ENCODE measurements at regions not wholly inside any gene's neighbourhood (a gene's known extent, or its start where the extent isn't known, plus 50 kb on each side); places are given as distances from the start of the nearest gene placed in this dataset.

DNA sequence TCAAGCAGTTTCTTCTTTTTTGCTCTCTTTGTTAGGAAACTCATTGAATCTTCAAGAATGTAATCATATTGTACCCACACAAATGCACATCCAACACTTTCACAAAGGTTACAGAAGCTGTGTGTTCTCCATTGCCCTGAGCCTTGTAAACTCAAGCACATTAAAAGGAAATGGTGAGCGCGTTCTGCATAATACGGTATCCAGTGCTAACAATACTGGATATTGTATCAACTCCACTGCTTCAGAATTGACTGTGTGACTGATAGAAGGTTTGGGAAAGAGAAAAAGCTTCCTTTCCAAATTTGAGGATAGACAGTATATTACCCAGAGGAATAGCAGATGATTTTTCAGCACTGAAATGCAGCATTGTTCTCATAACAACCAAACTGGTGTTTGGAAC lies 268.9 kb upstream of the RBMS3 start:
- TF ChIP-seq, protein P1, sequence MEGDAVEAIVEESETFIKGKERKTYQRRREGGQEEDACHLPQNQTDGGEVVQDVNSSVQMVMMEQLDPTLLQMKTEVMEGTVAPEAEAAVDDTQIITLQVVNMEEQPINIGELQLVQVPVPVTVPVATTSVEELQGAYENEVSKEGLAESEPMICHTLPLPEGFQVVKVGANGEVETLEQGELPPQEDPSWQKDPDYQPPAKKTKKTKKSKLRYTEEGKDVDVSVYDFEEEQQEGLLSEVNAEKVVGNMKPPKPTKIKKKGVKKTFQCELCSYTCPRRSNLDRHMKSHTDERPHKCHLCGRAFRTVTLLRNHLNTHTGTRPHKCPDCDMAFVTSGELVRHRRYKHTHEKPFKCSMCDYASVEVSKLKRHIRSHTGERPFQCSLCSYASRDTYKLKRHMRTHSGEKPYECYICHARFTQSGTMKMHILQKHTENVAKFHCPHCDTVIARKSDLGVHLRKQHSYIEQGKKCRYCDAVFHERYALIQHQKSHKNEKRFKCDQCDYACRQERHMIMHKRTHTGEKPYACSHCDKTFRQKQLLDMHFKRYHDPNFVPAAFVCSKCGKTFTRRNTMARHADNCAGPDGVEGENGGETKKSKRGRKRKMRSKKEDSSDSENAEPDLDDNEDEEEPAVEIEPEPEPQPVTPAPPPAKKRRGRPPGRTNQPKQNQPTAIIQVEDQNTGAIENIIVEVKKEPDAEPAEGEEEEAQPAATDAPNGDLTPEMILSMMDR (conservative IDR thresholded peaks at IDR 0.05; ENCODE audit: low read length), result no peak
- TF ChIP-seq EZH2phosphoT487 (IDR thresholded peaks at IDR 0.05; ENCODE audit: borderline replicate concordance, low read depth, low read length), result no peak

Measured in OCI-LY7 (cell line).